ENCODE measurements at regions not wholly inside any gene's neighbourhood (a gene's known extent, or its start where the extent isn't known, plus 50 kb on each side); places are given as distances from the start of the nearest gene placed in this dataset.

- TF ChIP-seq CTCF (IDR thresholded peaks at IDR 0.05; ENCODE audit: low read depth, low read length) (no peak), POLR2A (IDR thresholded peaks at IDR 0.05; ENCODE audit: extremely low read depth, insufficient read length) (no peak), MYC (IDR thresholded peaks at IDR 0.05; ENCODE audit: low read depth, low read length) (no peak)
These were observed 414.1 kb downstream of the BRD1 start for GRCh38 chr22:49413551-49413950.

All from NB4 (cell line).